GM19023 (cell line): ENCODE measurements at regions not wholly inside any gene's neighbourhood (a gene's known extent, or its start where the extent isn't known, plus 50 kb on each side); places are given as distances from the start of the nearest gene placed in this dataset.

Source experiments
- ATAC-seq: cut with Tn5 transposase; IDR thresholded peaks from one replicate; pipeline ENCODE4 v1.9.1; 2021; ENCODE audit warnings: mild to moderate bottlenecking, moderate library complexity; ENCODE audit not compliant: unreplicated experiment

DNA sequence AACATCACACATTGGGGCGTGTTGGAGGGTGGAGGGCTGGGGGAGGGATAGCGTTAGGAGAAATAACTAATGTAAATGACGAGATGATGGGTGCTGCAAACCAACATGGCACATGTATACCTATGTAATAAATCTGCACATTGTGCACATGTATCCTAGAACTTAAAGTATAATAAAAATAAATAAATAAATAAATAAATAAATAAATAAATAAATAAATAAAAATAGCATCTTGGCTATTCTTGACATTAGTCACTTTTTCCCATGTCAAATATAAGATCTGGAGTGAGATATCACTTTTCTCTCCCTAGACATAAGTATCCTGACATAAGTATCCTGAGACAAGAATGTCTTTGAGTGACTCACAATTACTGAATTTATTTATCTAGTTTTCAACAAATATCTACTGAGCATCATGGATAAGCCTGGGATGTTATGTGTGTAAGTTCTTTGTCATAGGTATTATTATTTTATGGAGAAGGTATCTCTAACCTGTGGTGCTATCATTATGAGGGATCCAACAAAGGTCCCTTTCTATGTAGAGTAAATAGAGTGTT lies 691.3 kb downstream of the SORCS1 start:
- ATAC-seq: no peak

DNA sequence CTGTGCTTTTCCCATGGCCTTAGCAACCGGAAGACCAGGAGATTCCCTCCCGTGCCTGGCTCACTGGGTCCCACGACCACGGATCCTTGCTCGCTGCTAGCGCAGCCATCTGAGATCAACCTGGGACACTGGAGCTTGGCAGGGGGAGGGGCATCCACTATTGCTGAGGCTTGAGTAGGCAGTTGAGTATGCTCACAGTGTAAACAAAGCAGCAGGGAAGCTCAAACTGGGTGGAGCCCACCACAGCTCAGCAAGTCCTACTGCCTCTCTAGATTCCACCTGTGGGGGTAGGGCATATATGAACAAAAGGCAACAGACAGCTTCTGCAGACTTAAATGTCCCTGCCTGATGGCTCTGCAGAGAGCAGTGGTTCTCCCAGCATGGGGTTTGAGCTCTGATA lies 697.0 kb downstream of the SORCS1 start:
- no peak for ATAC-seq

DNA sequence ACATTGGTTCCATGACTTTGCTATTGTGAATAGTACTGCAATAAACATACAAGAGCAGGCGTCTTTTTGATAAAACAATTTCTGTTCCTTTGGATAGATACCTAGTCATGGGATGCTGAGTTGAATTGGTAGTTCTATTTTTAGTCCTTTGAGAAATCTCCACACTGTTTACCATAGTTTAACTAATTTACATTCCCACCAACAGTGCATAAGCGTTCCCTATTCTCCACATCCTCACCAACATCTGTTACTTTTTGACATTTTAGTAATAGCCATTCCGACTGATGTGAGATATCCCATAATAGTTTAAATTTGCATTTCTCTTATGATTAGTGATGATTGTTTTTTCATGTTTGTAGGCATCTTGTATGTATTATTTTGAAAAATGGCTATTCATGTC lies 707.0 kb downstream of the SORCS1 start:
- no peak for ATAC-seq

DNA sequence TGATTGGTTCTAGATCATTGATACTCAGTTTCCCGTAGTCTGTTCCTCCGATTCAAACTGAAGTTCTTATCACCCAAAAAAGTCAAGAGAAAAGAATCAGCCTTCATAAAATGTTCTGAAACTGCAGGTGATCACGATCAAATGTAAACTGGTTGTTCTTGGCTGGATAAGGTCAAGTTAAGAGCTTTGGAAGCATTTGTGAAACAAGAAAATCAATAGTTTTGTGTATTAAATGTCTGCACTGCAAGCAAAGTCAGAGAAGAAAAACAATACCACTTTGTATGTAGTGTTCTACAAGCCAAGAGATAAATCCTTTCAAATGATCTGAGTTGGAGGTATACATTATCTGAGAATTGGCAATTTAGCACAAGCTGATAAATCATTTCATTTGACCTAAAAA lies 710.3 kb downstream of the SORCS1 start:
- ATAC-seq: no peak

DNA sequence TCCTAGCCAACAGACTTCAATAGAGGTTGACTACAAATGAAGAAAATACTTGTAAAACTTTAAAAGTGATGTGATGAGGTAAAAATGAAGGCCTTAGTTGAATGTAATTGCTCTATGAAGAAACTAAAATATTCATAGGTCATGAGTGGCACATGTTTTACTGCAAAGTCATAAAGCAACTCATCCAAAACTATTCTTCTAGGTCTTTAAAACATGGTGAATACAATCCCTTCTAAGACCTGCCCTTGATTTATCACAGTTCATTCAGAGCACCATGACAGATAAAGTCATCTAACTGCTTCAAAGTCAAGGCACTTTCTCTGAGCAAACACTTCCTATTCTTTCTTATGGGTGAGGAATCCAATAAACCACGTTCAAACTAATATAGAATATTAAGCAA lies 713.5 kb downstream of the SORCS1 start:
- no peak for ATAC-seq

DNA sequence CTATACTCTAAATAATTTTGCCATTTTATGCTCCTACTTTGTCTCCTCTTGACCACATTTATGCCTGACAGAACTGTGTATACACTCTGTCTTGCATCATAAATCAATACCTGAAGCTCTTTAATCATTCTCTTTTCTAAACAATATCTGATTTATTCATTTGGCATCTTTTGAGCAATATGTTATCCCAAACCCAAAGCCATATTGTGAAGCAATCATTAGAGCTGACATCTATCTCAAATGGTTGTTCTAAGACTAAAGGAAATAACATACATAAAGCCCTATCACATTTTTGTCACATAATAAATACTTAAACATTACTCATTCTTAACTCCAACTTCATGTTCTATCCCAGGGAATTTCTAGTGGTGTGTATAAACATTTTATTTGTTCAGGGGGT lies 717.6 kb downstream of the SORCS1 start:
- no peak for ATAC-seq

DNA sequence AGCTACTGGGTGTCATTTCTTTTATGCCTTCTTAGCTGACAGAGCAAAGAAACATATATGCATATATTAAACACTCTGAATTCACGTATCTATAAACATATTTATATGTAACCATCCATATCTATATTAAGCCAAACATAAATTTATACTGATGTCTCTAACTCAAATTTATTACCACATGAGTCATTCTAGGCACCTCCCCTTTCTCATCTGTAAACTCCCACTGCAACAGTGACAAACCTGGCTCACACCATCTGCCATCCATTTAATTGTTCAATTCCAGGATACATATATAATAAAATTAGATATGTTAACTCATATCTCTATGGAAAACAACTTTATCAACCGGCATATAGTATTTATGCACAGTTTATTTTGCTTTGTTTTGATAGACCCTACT lies 722.3 kb downstream of the SORCS1 start:
- ATAC-seq: no peak

DNA sequence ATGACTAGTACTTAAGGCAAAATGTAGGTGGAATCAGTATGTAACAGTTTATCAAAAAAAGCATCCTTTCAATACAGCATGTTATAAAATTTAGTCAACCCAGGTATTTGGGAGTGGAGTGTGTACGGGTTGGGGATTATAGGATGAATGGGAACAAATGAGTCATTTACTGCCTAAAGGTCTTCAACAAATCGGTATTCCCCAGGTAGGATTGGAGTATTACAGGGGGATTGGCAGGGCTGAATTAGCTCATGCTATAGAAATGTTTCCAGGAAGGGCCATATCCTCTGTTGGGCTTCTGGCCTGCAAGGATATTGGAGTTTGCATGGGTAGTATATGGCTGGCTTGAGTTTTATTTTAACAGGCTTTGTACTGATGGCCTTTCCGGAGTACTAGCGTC lies 723.7 kb downstream of the SORCS1 start:
- no peak for ATAC-seq

DNA sequence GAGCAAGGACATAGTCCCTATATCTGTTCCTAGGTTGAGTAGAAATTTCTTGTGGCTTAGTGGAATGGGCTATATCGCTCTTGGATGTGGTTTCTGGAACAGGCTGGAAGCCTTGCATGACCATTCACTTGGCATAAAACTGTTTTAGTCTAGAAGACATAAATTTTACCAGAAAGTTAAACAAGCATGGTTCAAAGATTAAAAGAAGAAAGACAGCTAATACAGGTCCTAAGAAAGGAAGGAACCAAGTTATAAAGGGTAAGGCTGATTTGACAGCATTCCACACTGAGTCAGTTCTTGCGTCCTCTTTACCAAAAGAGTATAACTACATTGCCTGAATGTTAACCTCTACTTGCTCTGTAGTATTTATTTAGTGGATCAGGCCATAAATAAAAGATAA lies 724.2 kb downstream of the SORCS1 start:
- ATAC-seq: no peak

DNA sequence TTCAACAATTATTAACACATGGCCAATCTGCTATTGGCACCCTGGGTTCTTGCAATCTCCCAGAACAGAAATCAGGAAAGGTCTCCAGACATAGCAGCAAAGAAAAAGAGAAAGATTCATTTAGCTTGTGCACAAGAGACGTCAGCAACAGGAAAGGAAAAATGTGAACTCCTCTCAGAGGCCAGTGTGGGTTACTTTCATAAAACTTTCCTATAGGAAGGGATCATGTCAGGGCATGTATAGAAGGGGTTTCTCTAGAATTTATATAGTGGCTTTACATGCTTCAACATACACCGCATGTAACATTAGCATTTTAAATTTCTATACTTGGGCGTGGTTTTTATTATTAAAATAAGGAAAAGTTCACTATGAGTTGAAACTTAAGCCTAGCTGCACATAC lies 725.1 kb downstream of the SORCS1 start:
- no peak for ATAC-seq

DNA sequence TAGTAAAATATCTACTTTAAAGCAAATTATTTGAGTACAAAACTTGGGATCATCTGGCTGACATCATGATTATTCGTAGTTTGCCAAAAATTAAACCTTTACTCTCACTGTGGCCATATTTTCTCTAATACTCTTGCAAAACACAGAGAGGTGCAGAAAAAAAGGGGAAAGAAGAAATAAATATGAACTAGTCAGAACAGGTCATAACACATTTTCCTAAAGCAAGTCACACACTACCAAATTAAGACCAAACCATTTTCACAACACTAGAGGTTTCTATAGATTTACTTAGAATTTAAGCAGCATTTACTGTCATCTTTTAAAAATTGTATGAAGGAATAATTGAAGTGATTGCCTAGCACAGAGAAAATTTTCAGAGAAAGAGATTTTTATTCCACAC lies 726.1 kb downstream of the SORCS1 start:
- ATAC-seq: no peak

DNA sequence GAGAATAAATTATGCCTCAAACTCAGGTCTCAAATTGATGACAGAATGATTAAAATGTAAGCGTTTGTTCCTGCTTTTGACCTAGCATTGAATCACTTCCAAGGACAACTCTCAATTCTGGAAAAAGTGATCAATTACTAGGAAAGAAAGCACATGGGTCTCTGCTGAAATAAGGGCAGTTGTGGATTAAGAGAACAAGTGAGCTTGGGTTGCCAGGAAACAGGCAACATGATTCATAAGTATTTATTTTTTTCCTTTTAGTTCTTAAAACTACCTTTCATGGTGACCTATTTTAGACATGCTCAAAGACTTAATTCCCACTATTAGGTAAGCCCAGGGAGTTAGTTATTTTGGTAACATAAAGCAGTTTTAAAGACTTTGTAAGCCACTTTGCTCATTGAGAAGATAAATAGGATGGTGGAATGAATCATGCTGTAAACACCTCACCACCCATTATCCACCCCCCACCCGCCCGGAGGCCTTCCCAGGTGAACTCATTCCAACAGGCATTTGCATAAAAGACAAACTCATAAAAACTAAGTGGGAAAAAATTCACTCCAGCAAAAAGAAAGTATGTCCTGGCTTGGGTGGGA lies 728.3 kb downstream of the SORCS1 start:
- ATAC-seq: no peak

DNA sequence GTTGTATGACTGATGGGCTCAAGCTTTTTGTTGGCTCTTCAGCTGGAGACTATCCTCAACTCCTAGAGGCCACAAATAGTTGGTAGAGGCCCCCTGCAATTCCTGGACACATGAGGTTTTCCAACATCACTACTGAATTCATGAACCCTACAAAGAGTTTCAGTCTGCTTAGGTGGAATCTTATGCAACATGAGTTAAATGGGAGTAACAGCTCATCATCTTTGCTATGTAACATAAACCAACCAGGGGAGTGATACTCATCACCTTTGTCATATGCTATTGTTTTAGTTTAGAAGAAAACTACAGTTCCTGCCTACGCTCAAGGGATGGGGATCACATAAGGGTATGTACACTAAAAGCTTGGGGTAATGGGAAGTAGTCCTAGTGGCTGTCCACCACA lies 729.4 kb downstream of the SORCS1 start:
- no peak for ATAC-seq

DNA sequence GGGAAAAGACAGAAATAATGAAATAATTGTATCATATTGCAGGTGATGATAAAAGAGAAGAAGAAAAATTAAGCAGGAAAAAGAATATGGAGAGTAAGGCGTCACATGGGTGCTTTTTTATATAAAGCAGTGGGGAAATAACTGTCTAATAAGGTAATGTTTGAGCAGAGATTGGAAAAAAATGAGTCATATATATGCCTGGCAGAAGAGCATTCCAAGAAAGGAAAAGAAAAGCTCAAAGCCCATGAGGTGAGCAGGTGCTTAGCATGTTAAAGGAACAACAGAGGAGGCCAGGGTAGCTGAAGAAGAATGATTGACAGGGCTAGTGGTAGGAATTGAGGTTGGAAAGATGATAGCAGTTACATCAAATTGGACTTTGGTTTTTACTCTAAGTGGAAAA lies 739.5 kb downstream of the SORCS1 start:
- no peak for ATAC-seq

DNA sequence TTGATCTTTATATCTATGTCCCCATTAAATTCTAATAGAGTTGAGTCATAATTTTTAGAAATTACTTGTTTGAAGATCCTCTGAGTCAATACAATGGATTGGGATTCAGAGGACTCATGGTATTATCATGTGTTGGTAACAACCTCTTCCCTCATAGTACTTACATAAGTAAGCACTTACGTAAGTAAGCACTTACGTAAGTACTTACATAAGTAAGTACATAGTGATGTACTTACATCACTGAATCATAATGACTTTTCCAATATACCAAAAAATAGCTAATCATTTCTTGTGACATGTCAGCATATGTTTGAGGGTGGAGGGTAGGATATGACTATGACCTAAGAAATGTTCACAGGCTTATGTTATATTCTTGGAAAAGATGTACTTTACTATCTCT lies 740.5 kb downstream of the SORCS1 start:
- ATAC-seq: no peak

DNA sequence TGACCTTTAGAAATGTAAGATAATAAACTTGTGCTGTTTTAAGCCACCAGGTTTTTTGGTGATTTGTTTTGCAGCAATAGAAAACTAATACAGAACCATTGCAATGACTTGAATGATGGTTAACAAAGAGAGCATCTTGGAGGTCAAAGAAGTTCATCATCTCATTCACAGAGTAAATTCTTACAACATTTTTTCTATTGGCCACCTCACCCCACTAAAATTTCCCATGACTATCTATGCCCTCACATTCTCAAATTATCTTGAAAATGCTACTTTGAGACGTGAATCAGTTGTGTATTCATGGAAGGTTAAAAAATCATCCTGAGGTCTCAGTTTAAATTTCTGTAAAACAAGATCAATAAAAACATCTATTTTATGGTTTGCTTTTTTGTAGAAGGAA lies 754.2 kb downstream of the SORCS1 start:
- ATAC-seq: no peak

DNA sequence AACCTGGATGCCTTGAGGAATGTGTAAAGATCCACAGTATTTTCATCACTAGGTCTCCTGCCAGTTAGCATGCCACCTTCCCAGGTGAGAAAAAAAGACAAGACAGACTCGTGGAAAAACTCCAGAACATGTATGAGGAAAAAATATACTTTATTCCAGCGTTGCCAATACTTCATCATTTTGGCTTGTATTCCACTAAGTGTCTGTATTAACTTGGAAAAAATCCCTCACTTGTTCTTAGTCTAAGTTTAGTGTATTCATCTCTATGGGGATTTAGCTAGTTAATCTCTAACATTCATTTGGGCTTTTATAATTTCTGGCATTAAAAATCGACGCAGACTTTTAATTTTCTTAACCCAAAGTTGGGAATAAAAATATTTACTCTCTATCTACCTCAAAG lies 759.4 kb downstream of the SORCS1 start:
- ATAC-seq: no peak

DNA sequence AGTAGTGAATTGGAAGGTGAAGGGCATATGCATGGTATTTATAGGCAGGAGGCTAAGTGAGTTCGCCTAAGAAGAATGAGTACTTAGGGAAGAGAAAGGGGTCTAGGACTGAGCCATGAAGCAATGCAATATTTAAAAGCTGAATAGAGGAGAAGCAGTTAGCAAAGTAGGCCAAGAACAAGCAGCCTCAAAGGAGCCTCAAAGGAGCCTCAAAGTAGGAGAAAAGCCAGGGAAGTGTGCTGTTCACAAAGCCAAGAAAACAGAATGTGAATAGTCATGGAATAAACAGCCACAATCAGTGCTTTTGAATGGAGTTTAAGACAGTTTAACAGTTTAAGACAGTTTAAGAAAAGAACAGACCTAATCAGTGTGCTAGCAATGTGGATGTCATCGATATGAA lies 762.0 kb downstream of the SORCS1 start:
- no peak for ATAC-seq

DNA sequence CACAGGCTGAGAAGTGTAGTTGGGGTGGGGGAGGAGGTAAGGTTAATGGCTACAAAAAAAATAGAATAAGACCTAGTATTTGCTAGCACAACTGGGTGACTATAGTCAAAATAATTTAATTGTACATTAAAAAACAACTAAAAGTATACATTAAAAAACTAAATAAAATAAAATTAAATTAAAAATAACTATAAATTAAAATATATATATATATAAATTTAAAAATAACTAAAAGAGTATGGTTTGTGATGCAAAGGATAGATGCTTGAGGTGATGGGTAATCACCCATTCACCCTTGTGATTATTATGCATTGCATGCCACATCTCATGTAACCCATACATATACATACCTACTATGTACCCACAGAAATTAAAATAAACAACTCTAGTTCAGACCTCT lies 762.5 kb downstream of the SORCS1 start:
- no peak for ATAC-seq

DNA sequence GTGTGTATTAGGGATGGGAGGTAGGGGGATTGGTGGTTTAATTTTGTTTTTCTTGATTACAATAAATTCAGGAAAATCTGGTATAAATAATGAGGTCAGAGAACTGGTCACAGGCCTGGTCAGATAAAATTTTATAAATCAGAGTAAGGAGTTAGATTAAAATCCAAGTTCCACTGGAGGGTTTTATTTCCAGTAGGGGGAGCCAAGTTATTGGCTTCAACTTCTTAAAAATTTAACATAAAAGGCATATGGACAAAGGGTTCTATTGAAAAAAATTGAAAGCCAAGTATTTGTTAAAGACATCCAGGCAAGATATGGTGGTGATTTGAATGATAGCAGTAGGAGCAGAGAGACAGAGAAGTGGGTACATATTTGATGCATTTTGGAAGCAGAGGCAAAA lies 763.3 kb downstream of the SORCS1 start:
- ATAC-seq: no peak

DNA sequence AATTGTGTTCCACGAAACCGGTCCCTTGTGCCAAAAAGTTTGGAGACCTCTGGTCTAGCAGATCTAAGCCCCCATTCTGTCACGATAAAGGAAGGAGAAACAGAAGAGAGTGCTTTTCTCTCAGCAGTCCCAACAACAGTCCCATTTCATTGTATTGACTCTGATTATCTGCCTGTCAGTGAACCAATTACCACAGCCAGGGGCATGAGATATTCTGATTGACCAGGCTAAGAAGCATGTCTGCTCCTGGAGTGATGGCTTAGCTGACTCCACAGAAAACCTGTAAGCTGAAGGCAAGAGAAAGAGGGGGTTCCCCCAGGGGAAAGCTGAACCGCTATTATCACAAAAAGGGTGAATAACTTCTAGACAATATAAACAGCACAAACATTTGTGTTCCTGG lies 765.4 kb downstream of the SORCS1 start:
- no peak for ATAC-seq

DNA sequence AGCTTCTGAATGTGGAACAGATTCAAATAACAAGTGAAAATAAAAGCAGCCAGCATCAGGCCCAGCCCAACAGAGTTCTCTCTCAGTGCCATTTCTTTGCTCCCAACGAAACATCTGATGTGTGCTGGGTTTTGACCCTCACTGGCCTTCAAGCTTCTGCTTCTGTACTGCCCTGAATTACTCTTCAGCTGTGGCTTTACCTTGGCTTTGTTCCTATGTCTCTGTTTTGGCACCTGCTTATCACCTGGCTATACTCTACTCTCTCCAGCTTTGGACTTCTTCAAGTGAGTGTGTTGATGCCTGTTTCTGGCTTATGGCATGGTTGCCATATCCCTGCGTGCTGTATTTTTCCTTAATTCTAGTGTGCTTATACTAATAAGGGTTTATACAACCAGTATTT lies 768.3 kb downstream of the SORCS1 start:
- ATAC-seq: no peak

DNA sequence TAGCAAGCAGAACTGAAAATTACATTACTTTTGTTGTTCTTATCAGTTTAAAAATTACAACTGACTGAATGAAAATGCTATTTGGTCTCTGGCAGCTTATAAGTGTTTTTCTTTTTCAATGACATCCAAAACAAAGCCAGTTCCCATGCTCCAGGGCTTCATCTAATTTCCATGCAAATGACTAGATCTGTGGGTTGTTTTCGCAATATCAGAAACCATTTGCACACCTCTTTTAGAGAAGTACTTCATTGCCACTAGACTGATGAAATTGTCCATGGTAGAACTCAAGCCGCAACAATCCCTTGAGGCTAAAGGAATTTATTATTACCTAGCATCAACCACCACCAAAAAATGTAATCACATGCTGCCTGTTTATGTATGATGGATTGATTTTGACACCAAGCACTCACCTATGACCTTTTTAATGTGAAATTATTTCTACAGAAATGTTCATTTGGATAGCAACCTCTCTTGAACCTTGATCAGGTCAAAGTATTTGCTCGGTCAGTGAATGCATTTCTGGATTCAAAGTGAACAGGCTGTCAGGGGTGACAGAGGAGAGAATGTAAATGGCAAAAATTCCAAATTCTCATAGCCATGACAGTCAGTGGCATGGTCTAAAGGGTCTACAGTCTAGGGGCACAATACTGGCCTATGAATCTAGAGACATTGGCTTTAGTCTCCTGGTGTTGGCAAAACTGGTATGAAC lies 769.3 kb downstream of the SORCS1 start:
- ATAC-seq: no peak
